ENCODE measurements at regions not wholly inside any gene's neighbourhood (a gene's known extent, or its start where the extent isn't known, plus 50 kb on each side); places are given as distances from the start of the nearest gene placed in this dataset.

DNA sequence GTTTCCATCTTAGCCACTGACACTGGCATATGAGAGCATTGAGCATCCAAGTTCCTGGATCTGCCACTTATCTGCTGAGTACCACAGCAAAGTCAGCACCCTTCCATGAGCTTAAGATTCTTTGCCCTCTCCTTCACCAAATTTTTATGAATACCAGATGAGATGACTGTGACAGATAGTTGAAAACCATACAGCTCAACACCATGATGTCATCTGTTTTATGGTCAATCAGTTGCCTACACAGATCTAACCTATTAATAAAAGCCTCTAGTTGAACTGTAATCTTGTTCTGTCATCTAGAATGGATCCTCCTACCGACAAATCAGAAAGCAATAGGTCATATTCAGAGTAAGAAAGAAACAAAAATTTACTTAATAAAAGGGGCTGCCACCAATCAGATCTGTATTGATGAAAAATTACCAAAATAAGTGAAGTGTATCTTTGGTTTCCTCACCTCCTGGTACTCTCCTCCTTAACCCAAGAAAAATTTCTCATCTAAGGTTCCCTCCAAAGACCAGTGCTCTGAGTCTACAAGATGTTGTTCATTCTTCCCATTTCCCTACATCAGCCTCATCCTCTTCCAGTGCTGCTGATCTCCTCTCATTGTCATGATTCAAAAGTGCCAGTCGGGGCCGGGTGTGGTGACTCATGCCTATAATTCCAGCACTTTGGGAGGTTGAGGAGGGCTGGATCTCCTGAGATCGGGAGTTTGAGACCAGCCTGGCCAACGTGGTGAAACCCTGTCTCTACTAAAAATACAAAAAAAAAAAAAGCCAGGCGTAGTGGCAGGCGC, 138.8 kb upstream of the CTTNBP2NL start:
- Histone ChIP-seq H3K9me3 (ENCODE audit: control insufficient read depth, insufficient read depth, low read length) (no peaks in the 10 kb centered on the region), H3K27me3 (ENCODE audit: control insufficient read depth, insufficient read depth, low read length) (no peaks in the 10 kb centered on the region), H3K4me3 (ENCODE audit: low read length) (no peak overlapping the region), H3K4me1 (ENCODE audit: control insufficient read depth, insufficient read depth, low read length) (no peaks in the 10 kb centered on the region), H3K27ac (ENCODE audit: low read length) (no peak overlapping the region), H3K36me3 (ENCODE audit: control insufficient read depth, insufficient read depth, low read length) (no peaks in the 10 kb centered on the region)
- WGBS (ENCODE audit: insufficient coverage), result 83% methylated on average over 6 of the region's 7 CpGs
- intact Hi-C loops (cut with micrococcal nuclease), result no loop called here
- ATAC-seq (no peak), DNase-seq (no peak)
- Mint-ChIP-seq H3K27me3 (ENCODE audit: low read depth in 2 of 2) (peaks cover 18 to 38% of the 10 kb centered on the region in 2 donors), H3K9me3 (no peaks in the 10 kb centered on the region), H3K27ac (no peak overlapping the region), H3K4me3 (no peak overlapping the region), H3K36me3 (no peaks in the 10 kb centered on the region), H3K4me1 (no peaks in the 10 kb centered on the region)
- TF ChIP-seq CTCF (IDR thresholded peaks at IDR 0.05), result no peak

DNA sequence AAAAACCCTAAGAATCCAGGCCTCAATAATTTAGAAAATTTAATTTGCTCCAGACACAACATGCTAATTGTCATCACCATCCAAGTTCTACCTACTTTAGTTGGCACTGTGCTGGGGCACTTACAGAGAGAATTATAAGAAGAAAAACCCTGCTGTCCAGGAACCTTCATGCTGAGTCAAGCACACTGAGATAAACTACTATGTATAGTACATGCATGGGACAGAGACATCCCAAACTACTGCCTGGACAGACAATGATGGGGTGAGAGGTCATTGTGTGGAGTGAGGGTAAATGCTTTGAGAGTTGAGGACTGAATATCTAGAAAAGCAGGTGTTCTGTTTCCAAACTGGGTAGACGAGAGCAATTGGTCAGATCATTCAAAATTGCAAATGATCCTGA, 135.3 kb upstream of the CTTNBP2NL start:
- 67% methylated on average over 1 of the region's 1 CpG for WGBS (ENCODE audit: insufficient coverage)
- no peaks in the 10 kb centered on the region for H3K27me3 ChIP-seq (ENCODE audit: control insufficient read depth, insufficient read depth, low read length)
- Mint-ChIP-seq H3K36me3 (no peaks in the 10 kb centered on the region), H3K4me1 (no peaks in the 10 kb centered on the region), H3K27ac (no peak overlapping the region), H3K4me3 (no peak overlapping the region), H3K9me3 (no peaks in the 10 kb centered on the region), H3K27me3 (ENCODE audit: low read depth in 2 of 2) (peaks cover 18 to 29% of the 10 kb centered on the region in 2 donors)
- no peak overlapping the region for H3K4me3 ChIP-seq (ENCODE audit: low read length)
- DNase-seq (no peak), ATAC-seq (no peak)
- intact Hi-C loops (cut with micrococcal nuclease), result no loop called here
- no peaks in the 10 kb centered on the region for H3K4me1 ChIP-seq (ENCODE audit: control insufficient read depth, insufficient read depth, low read length)
- no peak for TF ChIP-seq CTCF (IDR thresholded peaks at IDR 0.05)
- no peak overlapping the region for H3K27ac ChIP-seq (ENCODE audit: low read length)
- no peaks in the 10 kb centered on the region for H3K9me3 ChIP-seq (ENCODE audit: control insufficient read depth, insufficient read depth, low read length)
- no peaks in the 10 kb centered on the region for H3K36me3 ChIP-seq (ENCODE audit: control insufficient read depth, insufficient read depth, low read length)

- WGBS (ENCODE audit: insufficient coverage), result 83% methylated on average over 2 of the region's 2 CpGs
- no peak overlapping the region for H3K4me3 ChIP-seq (ENCODE audit: low read length)
- no peak for DNase-seq
- no peak overlapping the region for H3K27ac ChIP-seq (ENCODE audit: low read length)
- no peaks in the 10 kb centered on the region for H3K4me1 Mint-ChIP-seq
- H3K36me3 Mint-ChIP-seq, result no peaks in the 10 kb centered on the region
- H3K36me3 ChIP-seq (ENCODE audit: control insufficient read depth, insufficient read depth, low read length), result no peaks in the 10 kb centered on the region
- H3K9me3 Mint-ChIP-seq, result no peaks in the 10 kb centered on the region
- no peaks in the 10 kb centered on the region for H3K4me1 ChIP-seq (ENCODE audit: control insufficient read depth, insufficient read depth, low read length)
- intact Hi-C loops (cut with micrococcal nuclease), result no loop called here
- no peak for ATAC-seq
- H3K9me3 ChIP-seq (ENCODE audit: control insufficient read depth, insufficient read depth, low read length), result no peaks in the 10 kb centered on the region
- no peak overlapping the region for H3K4me3 Mint-ChIP-seq
- H3K27me3 Mint-ChIP-seq (ENCODE audit: low read depth in 2 of 2), result peaks cover 14 to 29% of the 10 kb centered on the region in 2 donors
- no peak overlapping the region for H3K27ac Mint-ChIP-seq
- H3K27me3 ChIP-seq (ENCODE audit: control insufficient read depth, insufficient read depth, low read length), result no peaks in the 10 kb centered on the region
- TF ChIP-seq CTCF (IDR thresholded peaks at IDR 0.05), result no peak
Observed at GRCh38 chr1:112262316-112262715, 133.7 kb upstream of the CTTNBP2NL start.

DNA sequence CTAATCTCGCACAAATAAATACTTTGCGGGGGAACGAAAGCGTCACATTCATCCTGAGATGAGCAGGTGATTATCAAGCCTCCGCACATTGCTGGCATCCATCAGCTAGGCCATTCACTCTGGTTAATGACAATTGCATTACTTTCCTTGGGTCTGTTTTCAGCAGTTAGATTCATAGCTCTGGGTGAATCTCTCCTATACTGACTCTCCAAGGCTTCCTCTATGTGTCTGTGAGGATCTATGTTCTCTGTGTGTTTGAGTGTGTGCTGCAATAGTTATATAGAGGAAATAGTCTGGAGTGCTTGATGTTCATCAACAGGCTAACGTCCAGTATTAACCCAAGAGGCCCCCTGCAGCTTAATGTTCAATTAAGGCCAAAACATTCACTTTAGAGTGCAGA, 133.0 kb upstream of the CTTNBP2NL start:
- no peak overlapping the region for H3K27ac ChIP-seq (ENCODE audit: low read length)
- no peaks in the 10 kb centered on the region for H3K9me3 Mint-ChIP-seq
- H3K9me3 ChIP-seq (ENCODE audit: control insufficient read depth, insufficient read depth, low read length), result no peaks in the 10 kb centered on the region
- no peaks in the 10 kb centered on the region for H3K36me3 Mint-ChIP-seq
- H3K4me1 ChIP-seq (ENCODE audit: control insufficient read depth, insufficient read depth, low read length), result no peaks in the 10 kb centered on the region
- H3K4me3 Mint-ChIP-seq, result no peak overlapping the region
- no peaks in the 10 kb centered on the region for H3K36me3 ChIP-seq (ENCODE audit: control insufficient read depth, insufficient read depth, low read length)
- H3K27me3 Mint-ChIP-seq (ENCODE audit: low read depth in 2 of 2), result peaks cover 12 to 29% of the 10 kb centered on the region in 2 donors
- WGBS (ENCODE audit: insufficient coverage), result 88% methylated on average over 6 of the region's 6 CpGs
- H3K4me3 ChIP-seq (ENCODE audit: low read length), result no peak overlapping the region
- DNase-seq (no peak), ATAC-seq (no peak)
- H3K27me3 ChIP-seq (ENCODE audit: control insufficient read depth, insufficient read depth, low read length), result no peaks in the 10 kb centered on the region
- H3K4me1 Mint-ChIP-seq, result no peaks in the 10 kb centered on the region
- intact Hi-C loops (cut with micrococcal nuclease), result no loop called here
- TF ChIP-seq CTCF (IDR thresholded peaks at IDR 0.05), result no peak
- H3K27ac Mint-ChIP-seq, result no peak overlapping the region

Data from natural killer cell (primary cell).